HG03439 (cell line): ENCODE measurements at regions not wholly inside any gene's neighbourhood (a gene's known extent, or its start where the extent isn't known, plus 50 kb on each side); places are given as distances from the start of the nearest gene placed in this dataset.

ENCODE experiments used
- ATAC-seq: cut with Tn5 transposase; IDR thresholded peaks from one replicate; pipeline ENCODE4 v1.9.1; 2021; ENCODE audit warnings: mild to moderate bottlenecking, moderate library complexity; ENCODE audit not compliant: unreplicated experiment

GRCh38 chr7:131159961-131160361 is 167.7 kb upstream of the MKLN1 start:
- no peak for ATAC-seq

- no peak for ATAC-seq
Observed at GRCh38 chr7:131161103-131161502, 166.6 kb upstream of the MKLN1 start.

DNA sequence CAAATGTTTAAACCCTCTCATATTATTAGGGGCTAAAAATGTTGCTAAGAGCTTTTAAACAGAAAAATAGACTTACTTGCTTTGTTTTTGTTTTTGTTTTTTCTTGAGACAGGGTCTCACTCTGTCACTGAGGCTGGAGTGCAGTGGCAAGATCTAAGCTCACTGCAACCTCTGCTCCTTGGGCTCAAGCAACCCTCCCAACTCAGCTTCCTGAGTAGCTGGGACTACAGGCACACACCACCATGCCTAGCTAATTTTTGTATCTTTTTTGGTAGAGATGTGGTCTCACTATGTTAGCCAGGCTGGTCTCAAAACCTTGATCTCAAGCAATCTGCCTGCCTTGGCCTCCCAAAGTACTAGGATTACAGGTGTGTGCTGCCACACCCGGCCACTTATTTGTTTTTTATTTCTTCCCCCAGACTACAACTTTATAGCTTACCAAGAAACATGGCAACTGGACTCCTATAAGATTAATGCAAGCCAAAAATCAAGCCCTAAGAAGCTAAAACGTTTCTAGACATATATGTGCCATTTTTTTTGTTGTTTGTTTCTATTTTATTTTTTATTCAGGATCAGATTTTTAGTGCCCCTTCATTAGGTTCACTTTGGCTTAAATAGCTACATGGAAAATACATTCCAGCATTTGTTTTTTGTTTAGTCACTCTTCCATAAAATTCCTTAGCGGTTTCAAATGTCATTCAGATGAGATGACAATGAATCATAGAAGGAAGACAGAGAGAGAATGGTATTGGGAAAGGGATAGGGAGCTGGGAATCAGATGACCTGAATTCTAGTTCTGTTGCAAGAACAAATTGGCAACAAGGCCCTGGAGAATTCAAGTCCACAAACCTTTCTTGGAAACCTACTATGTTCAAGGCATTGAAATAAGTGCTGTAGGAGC is 163.4 kb upstream of the MKLN1 start:
- no peak for ATAC-seq

- ATAC-seq: no peak
Observed at GRCh38 chr7:131166066-131166465, 161.6 kb upstream of the MKLN1 start.

GRCh38 chr7:131170440-131171271 is 157.0 kb upstream of the MKLN1 start:
- ATAC-seq: no peak

- no peak for ATAC-seq
Observed at GRCh38 chr7:131173145-131173890, 154.4 kb upstream of the MKLN1 start.

GRCh38 chr7:131174391-131174790 is 153.3 kb upstream of the MKLN1 start:
- ATAC-seq: no peak

DNA sequence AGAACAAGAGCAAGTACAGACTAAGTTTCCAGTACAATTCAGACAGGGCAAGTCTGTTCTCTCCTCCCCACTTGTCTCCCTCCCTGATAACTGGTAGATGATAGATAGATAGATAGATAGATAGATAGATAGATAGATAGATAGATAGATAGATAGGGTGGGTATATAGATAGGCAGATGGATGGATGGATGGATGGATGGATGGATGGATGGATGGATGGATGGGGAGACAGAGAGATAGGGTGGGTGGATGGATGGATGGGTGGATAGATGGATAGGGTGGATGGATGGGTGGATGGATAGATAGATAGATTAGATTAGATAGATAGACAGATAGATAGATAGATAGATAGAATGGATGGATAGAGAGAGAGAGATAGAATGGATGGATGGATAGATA is 152.8 kb upstream of the MKLN1 start:
- no peak for ATAC-seq

- no peak for ATAC-seq
Observed at GRCh38 chr7:131182446-131183058, 145.1 kb upstream of the MKLN1 start.

DNA sequence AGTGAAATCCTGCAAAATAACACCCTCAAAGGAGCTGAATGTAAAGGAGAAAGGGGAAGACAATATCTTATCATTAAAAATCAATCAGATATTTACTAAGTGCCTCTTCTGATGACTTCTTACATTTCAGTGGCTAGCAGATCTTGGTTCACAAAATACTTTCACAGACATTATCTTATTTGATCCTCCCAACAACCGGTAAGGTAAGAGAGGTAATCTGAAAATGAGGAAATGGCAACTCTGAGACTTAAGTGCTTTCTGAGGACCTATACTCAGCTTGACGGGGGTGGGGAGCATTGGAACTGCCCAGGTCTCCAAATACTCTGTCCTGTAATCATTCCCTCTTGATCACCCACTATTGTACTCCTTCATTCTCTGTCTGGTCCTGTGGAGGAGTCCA is 144.6 kb upstream of the MKLN1 start:
- ATAC-seq: no peak

DNA sequence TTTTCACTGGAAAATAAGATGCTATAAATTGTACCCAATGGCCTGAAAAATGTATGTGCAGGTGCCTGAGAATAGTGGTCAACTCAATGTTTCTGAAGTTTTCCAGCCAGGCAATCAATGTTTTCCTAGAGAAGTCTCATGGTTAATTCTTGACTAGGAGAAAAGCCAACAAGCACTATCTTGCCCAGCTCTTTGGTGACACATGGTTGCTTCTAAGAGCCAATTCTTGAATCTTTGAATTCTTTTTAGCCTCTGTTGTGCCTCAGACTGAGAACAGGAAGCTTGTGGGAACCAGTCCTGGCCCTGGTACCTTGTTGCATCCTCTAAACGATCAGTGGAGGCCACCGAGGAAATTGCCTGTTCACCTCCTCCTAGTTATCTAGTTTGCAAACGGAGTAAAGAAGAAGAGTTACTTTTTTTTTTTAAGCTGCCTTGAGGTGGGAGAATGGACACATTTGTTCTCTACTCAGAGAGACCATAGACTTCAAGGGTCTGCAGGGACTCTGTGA is 144.0 kb upstream of the MKLN1 start:
- no peak for ATAC-seq

- no peak for ATAC-seq
Observed at GRCh38 chr7:131186816-131187215, 140.9 kb upstream of the MKLN1 start.

GRCh38 chr7:131188367-131189339 is 139.0 kb upstream of the MKLN1 start:
- no peak for ATAC-seq

DNA sequence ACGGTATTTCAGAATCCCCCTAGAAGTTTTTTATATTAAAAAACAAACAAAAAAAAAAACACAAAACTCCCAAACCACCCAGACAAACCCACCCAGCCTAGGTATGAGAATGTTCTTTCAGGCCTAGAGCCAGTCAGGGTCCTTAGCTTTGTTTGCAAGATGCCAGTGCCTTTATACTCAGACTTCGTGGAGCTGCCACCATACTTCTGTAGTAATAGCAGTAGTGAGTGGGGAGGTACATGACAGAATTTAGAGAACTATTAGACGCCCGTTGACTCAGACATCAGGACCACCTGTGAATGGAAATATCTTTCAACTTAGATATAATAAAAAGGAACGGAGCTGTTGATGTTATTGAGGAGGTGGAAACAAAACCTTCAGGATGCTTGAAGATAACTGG is 138.2 kb upstream of the MKLN1 start:
- no peak for ATAC-seq

DNA sequence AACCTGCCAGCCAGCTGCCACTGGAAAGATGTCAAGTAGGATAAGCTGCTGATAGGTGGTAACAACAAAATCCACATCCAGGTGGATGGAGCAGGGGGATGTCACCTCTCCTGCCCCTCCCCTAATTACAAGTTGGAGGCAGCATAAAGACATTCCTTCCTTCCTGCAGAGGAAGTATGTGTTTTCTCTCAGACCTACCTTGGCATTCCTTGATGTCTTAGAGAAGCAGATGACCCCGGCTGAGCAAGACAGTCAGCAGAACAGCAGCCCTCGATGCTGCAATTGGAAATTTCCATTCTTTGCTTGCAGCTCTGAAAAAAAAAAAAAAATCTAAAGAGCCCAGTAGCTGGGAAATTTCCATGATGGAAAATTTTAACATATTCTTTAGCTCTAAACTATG is 137.5 kb upstream of the MKLN1 start:
- ATAC-seq: no peak

- no peak for ATAC-seq
Observed at GRCh38 chr7:131190581-131190980, 137.1 kb upstream of the MKLN1 start.

DNA sequence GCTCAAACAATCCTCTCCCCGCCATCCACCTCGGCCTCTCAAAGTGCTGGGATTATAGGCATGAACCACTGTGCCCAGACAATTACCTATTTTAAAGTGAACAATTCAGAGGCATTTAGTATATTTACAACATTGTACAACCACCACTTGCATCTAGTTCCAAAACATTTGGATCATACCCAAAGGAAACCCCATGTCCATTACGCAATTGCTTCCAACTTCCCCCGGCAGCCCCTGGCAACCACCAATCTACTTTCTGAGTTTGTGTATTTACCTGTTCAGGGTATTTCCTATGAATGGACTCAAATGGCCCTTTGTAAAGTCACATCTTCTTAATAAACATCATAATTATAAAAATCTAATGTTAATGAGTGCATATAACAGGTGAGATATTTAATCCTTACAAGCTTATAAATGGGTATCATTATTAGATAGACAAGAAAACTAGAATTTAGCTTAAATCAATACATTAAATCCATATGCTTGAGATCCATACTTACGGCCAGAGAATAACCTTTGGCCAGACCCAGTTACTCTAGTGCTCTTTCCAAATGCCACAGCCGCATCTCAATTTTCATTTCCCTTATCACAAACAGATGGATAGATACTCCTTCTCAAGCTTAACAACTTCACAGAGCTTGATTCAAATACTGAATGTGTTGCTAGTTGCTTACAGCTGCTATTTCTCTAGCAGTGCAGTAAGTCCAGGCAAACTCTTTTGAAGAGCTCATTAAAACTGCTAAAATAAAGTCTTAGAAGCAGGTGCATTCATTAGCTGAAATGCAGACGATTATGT is 133.4 kb upstream of the MKLN1 start:
- ATAC-seq: no peak

GRCh38 chr7:131196803-131197202 is 130.9 kb upstream of the MKLN1 start:
- no peak for ATAC-seq
